Ecto neural progenitor cell (in vitro differentiated cells): ENCODE measurements at regions not wholly inside any gene's neighbourhood (a gene's known extent, or its start where the extent isn't known, plus 50 kb on each side); places are given as distances from the start of the nearest gene placed in this dataset.
"Not testable (repeated sequence)": the region's sequence is repeated elsewhere in the genome, so short reads cannot be mapped to it uniquely, and the experiment has no call there.

Source experiments
- DNase-seq: peaks from one replicate; pipeline ENCODE4 v3.0.0-alpha.2; 2018; ENCODE audit warnings: low spot score

GRCh38 chr4:123638834-123639233 lies 242.2 kb downstream of the SPRY1 start:
- DNase-seq = no peak

- DNase-seq = no peak
Measured at GRCh38 chr4:123640271-123640670, 243.7 kb downstream of the SPRY1 start.

GRCh38 chr4:123640824-123641223 lies 244.2 kb downstream of the SPRY1 start:
- no peak for DNase-seq

- no peak for DNase-seq
Measured at GRCh38 chr4:123643691-123644090, 247.1 kb downstream of the SPRY1 start.

GRCh38 chr4:123649250-123649644 lies 252.7 kb downstream of the SPRY1 start:
- DNase-seq = no peak

- no peak for DNase-seq
Measured at GRCh38 chr4:123649645-123650391, 253.2 kb downstream of the SPRY1 start.

GRCh38 chr4:123651066-123651465 lies 254.5 kb downstream of the SPRY1 start:
- no peak for DNase-seq

- no peak for DNase-seq
Measured at GRCh38 chr4:123651536-123652180, 255.1 kb downstream of the SPRY1 start.

- DNase-seq = no peak
Measured at GRCh38 chr4:123652476-123652875, 255.9 kb downstream of the SPRY1 start.

- DNase-seq = no peak
Measured at GRCh38 chr4:123653236-123653635, 256.6 kb downstream of the SPRY1 start.

- DNase-seq = not testable (repeated sequence)
Measured at GRCh38 chr4:123656746-123657294, 260.2 kb downstream of the SPRY1 start.

- DNase-seq = not testable (repeated sequence)
Measured at GRCh38 chr4:123657606-123658005, 261.0 kb downstream of the SPRY1 start.

GRCh38 chr4:123659262-123659661 lies 262.7 kb downstream of the SPRY1 start:
- DNase-seq = no peak

- no peak for DNase-seq
Measured at GRCh38 chr4:123659730-123660129, 263.1 kb downstream of the SPRY1 start.

GRCh38 chr4:123661080-123661737 lies 264.6 kb downstream of the SPRY1 start:
- DNase-seq = no peak

- no peak for DNase-seq
Measured at GRCh38 chr4:123662827-123663226, 266.2 kb downstream of the SPRY1 start.

GRCh38 chr4:123666486-123666885 lies 269.9 kb downstream of the SPRY1 start:
- DNase-seq = no peak

GRCh38 chr4:123667496-123667895 lies 270.9 kb downstream of the SPRY1 start:
- no peak for DNase-seq

- no peak for DNase-seq
Measured at GRCh38 chr4:123667991-123668390, 271.4 kb downstream of the SPRY1 start.

- DNase-seq = no peak
Measured at GRCh38 chr4:123671636-123672404, 275.2 kb downstream of the SPRY1 start.

- DNase-seq = no peak
Measured at GRCh38 chr4:123672987-123673386, 276.4 kb downstream of the SPRY1 start.

- DNase-seq = no peak
Measured at GRCh38 chr4:123673971-123674370, 277.4 kb downstream of the SPRY1 start.
